HG03520 (cell line): ENCODE measurements at regions not wholly inside any gene's neighbourhood (a gene's known extent, or its start where the extent isn't known, plus 50 kb on each side); places are given as distances from the start of the nearest gene placed in this dataset.

Experiments
- ATAC-seq: cut with Tn5 transposase; IDR thresholded peaks from one replicate; pipeline ENCODE4 v1.9.1; 2021; ENCODE audit warnings: mild to moderate bottlenecking, moderate library complexity; ENCODE audit not compliant: unreplicated experiment

- no peak for ATAC-seq
Measured at GRCh38 chr10:71138166-71138830, 74.1 kb upstream of the UNC5B start.

GRCh38 chr10:71141528-71141927 is 70.8 kb upstream of the UNC5B start:
- ATAC-seq: no peak

- no peak for ATAC-seq
Measured at GRCh38 chr10:71143170-71143569, 69.2 kb upstream of the UNC5B start.

GRCh38 chr10:71143610-71144009 is 68.8 kb upstream of the UNC5B start:
- no peak for ATAC-seq

- ATAC-seq: no peak
Measured at GRCh38 chr10:71144824-71145223, 67.5 kb upstream of the UNC5B start.

GRCh38 chr10:71145352-71145945 is 66.9 kb upstream of the UNC5B start:
- ATAC-seq: no peak

- no peak for ATAC-seq
Measured at GRCh38 chr10:71150796-71151195, 61.6 kb upstream of the UNC5B start.

- no peak for ATAC-seq
Measured at GRCh38 chr10:71152043-71152442, 60.3 kb upstream of the UNC5B start.

GRCh38 chr10:71156436-71156835 is 55.9 kb upstream of the UNC5B start:
- no peak for ATAC-seq

- ATAC-seq: no peak
Measured at GRCh38 chr10:71157435-71157834, 54.9 kb upstream of the UNC5B start.

- ATAC-seq: no peak
Measured at GRCh38 chr10:71158251-71158650, 54.1 kb upstream of the UNC5B start.

GRCh38 chr10:71158902-71159301 is 53.5 kb upstream of the UNC5B start:
- ATAC-seq: no peak

GRCh38 chr10:71159892-71160291 is 52.5 kb upstream of the UNC5B start:
- no peak for ATAC-seq

GRCh38 chr10:71161425-71161824 is 50.9 kb upstream of the UNC5B start:
- ATAC-seq: no peak
